Kidney epithelial cell (primary cell): ENCODE measurements at regions not wholly inside any gene's neighbourhood (a gene's known extent, or its start where the extent isn't known, plus 50 kb on each side); places are given as distances from the start of the nearest gene placed in this dataset.

Experiments used
- DNase-seq: peaks from one replicate; pipeline ENCODE4 v3.0.0-alpha.2; 2010; ENCODE audit warnings: low read depth
- H3K27me3 ChIP-seq: 2 replicates; pipeline ENCODE4 v1.6.0; 2011; ENCODE audit warnings: low read length; ENCODE audit not compliant: control insufficient read depth, insufficient read depth
- H3K36me3 ChIP-seq: 2 replicates; pipeline ENCODE4 v1.5.1; 2011; ENCODE audit warnings: low read length; ENCODE audit not compliant: control insufficient read depth, insufficient read depth
- H3K4me3 ChIP-seq: 2 replicates; pipeline ENCODE4 v1.5.1; 2011; ENCODE audit warnings: low read depth, mild to moderate bottlenecking, control low read depth, low read length
- CTCF ChIP-seq: IDR thresholded peaks from 2 replicates; pipeline ENCODE4 v1.5.1; 2011; ENCODE audit warnings: mild to moderate bottlenecking, moderate library complexity, low read length, control low read depth, inconsistent platforms; ENCODE audit not compliant: insufficient read depth, poor library complexity, severe bottlenecking

- no peak for DNase-seq
- no peak for TF ChIP-seq CTCF
- Histone ChIP-seq H3K27me3 (no peaks in the 10 kb centered on the region), H3K4me3 (no peak overlapping the region), H3K36me3 (no peaks in the 10 kb centered on the region)
Measured at GRCh38 chr5:144712090-144712489, 541.4 kb downstream of the KCTD16 start.

GRCh38 chr5:144711172-144711571 is 540.5 kb downstream of the KCTD16 start:
- Histone ChIP-seq H3K4me3 (no peak overlapping the region), H3K36me3 (no peaks in the 10 kb centered on the region), H3K27me3 (no peaks in the 10 kb centered on the region)
- no peak for DNase-seq
- no peak for TF ChIP-seq CTCF

GRCh38 chr5:144710637-144711036 is 540.0 kb downstream of the KCTD16 start:
- TF ChIP-seq CTCF = no peak
- no peaks in the 10 kb centered on the region for H3K27me3 ChIP-seq
- no peak for DNase-seq
- H3K36me3 ChIP-seq = no peaks in the 10 kb centered on the region
- no peak overlapping the region for H3K4me3 ChIP-seq

- no peak for TF ChIP-seq CTCF
- no peak for DNase-seq
- H3K27me3 ChIP-seq = no peaks in the 10 kb centered on the region
- H3K36me3 ChIP-seq = no peaks in the 10 kb centered on the region
- no peak overlapping the region for H3K4me3 ChIP-seq
Measured at GRCh38 chr5:144703776-144704175, 533.1 kb downstream of the KCTD16 start.

GRCh38 chr5:144698484-144698883 is 527.8 kb downstream of the KCTD16 start:
- Histone ChIP-seq H3K4me3 (no peak overlapping the region), H3K36me3 (no peaks in the 10 kb centered on the region), H3K27me3 (no peaks in the 10 kb centered on the region)
- no peak for DNase-seq
- no peak for TF ChIP-seq CTCF

GRCh38 chr5:144697847-144698262 is 527.2 kb downstream of the KCTD16 start:
- Histone ChIP-seq H3K36me3 (no peaks in the 10 kb centered on the region), H3K4me3 (no peak overlapping the region), H3K27me3 (no peaks in the 10 kb centered on the region)
- DNase-seq = peak; percentile 87
- peak; percentile 43 for TF ChIP-seq CTCF
